Keratinocyte (primary cell): ENCODE measurements at regions not wholly inside any gene's neighbourhood (a gene's known extent, or its start where the extent isn't known, plus 50 kb on each side); places are given as distances from the start of the nearest gene placed in this dataset.
"Not testable (repeated sequence)": the region's sequence is repeated elsewhere in the genome, so short reads cannot be mapped to it uniquely, and the experiment has no call there.

Source experiments
- CTCF ChIP-seq, 3 experiments: IDR thresholded peaks in 1 of 3; conservative IDR thresholded peaks in 1 of 3; optimal IDR thresholded peaks in 1 of 3; 2 replicates in 2 of 3; 3 replicates in 1 of 3; pipeline versions ENCODE3 to v1.5.1; 2011; ENCODE audit warnings: low read length in 3 of 3, mild to moderate bottlenecking in 3 of 3, moderate library complexity in 2 of 3, control low read depth in 1 of 3, inconsistent platforms in 1 of 3; ENCODE audit not compliant: insufficient read depth in 2 of 3; ENCODE audit errors: extremely low read depth in 1 of 3
- EZH2 ChIP-seq: IDR thresholded peaks from one replicate; pipeline ENCODE4 v1.6.1; 2012; ENCODE audit warnings: inconsistent platforms, mild to moderate bottlenecking, low read length, moderate library complexity

GRCh38 chr12:31178875-31179274 is 105.2 kb downstream of the DDX11 start:
- not testable (repeated sequence) for TF ChIP-seq CTCF (optimal IDR thresholded peaks at IDR 0.05 in 1 of 3, IDR thresholded peaks at IDR 0.05 in 1 of 3, conservative IDR thresholded peaks at IDR 0.05 in 1 of 3; ENCODE audit: extremely low read depth in 1 of 3, insufficient read depth in 2 of 3, low read length in 3 of 3); EZH2
